ENCODE measurements at regions not wholly inside any gene's neighbourhood (a gene's known extent, or its start where the extent isn't known, plus 50 kb on each side); places are given as distances from the start of the nearest gene placed in this dataset.

- TF ChIP-seq, protein P1, sequence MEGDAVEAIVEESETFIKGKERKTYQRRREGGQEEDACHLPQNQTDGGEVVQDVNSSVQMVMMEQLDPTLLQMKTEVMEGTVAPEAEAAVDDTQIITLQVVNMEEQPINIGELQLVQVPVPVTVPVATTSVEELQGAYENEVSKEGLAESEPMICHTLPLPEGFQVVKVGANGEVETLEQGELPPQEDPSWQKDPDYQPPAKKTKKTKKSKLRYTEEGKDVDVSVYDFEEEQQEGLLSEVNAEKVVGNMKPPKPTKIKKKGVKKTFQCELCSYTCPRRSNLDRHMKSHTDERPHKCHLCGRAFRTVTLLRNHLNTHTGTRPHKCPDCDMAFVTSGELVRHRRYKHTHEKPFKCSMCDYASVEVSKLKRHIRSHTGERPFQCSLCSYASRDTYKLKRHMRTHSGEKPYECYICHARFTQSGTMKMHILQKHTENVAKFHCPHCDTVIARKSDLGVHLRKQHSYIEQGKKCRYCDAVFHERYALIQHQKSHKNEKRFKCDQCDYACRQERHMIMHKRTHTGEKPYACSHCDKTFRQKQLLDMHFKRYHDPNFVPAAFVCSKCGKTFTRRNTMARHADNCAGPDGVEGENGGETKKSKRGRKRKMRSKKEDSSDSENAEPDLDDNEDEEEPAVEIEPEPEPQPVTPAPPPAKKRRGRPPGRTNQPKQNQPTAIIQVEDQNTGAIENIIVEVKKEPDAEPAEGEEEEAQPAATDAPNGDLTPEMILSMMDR (IDR thresholded peaks at IDR 0.05) = no peak
- no peak for TF ChIP-seq ZFX (IDR thresholded peaks at IDR 0.05; ENCODE audit: borderline replicate concordance)
These were observed 261.7 kb upstream of the PRKCQ start for GRCh38 chr10:6841761-6842160.
